NB4 (cell line): ENCODE measurements at regions not wholly inside any gene's neighbourhood (a gene's known extent, or its start where the extent isn't known, plus 50 kb on each side); places are given as distances from the start of the nearest gene placed in this dataset.

Experiments used
- CTCF ChIP-seq: IDR thresholded peaks from one replicate; pipeline ENCODE4 v1.5.1; 2012; ENCODE audit warnings: low read depth, low read length
- MYC ChIP-seq: IDR thresholded peaks from 2 replicates; pipeline ENCODE4 v1.6.1; 2011; ENCODE audit warnings: low read depth, low read length

GRCh38 chr2:163066085-163066484, 227.5 kb upstream of the KCNH7 start:
- TF ChIP-seq CTCF (no peak), MYC (no peak)
